Ovary (tissue), 7 donors: ENCODE measurements at regions not wholly inside any gene's neighbourhood (a gene's known extent, or its start where the extent isn't known, plus 50 kb on each side); places are given as distances from the start of the nearest gene placed in this dataset.

Source experiments
- DNase-seq, 5 donors: peaks; one replicate each; pipeline ENCODE4 v3.0.0-alpha.2; 2019 to 2020
- H3K27ac ChIP-seq, 2 donors: fragments of 200-600 bp; one replicate each; pipeline versions ENCODE4 v1.5.1 to v1.8.0; 2019 to 2022
- H3K27me3 ChIP-seq: fragments of 200-600 bp; one replicate; pipeline ENCODE4 v1.8.0; 2022
- H3K36me3 ChIP-seq: fragments of 200-600 bp; sonication (generic); one replicate; pipeline ENCODE4 v1.5.1; 2019
- H3K4me1 ChIP-seq: one replicate; pipeline ENCODE4 v1.8.1; 2013; ENCODE audit warnings: mild to moderate bottlenecking, moderate library complexity; ENCODE audit not compliant: insufficient read depth
- H3K4me3 ChIP-seq: fragments of 200-600 bp; sonication (generic); one replicate; pipeline ENCODE4 v1.5.1; 2017
- H3K9me3 ChIP-seq, 2 donors: fragments of 200-600 bp in 1 of 2; sonication (generic) in 1 of 2; one replicate each; pipeline versions ENCODE4 v1.5.1 to v1.8.1; 2013 to 2019; ENCODE audit warnings: mild to moderate bottlenecking in 1 of 2, moderate library complexity in 1 of 2
- CTCF ChIP-seq, 3 donors: fragments of 450-650 bp in 2 of 3; fragments of 200-600 bp in 1 of 3; IDR thresholded peaks; one replicate each; pipeline versions ENCODE4 v1.5.1 to v1.8.0; 2016 to 2022; ENCODE audit warnings: antibody characterized with exemption in 3 of 3, mild to moderate bottlenecking in 1 of 3
- EP300 ChIP-seq: sonication (generic); formaldehyde crosslinking; IDR thresholded peaks from one replicate; pipeline ENCODE4 v1.6.1; 2017; ENCODE audit warnings: antibody characterized with exemption
- POLR2A ChIP-seq: fragments of 450-650 bp; IDR thresholded peaks from one replicate; pipeline ENCODE4 v1.6.1; 2017; ENCODE audit warnings: antibody characterized with exemption, mild to moderate bottlenecking, moderate library complexity
- whole genome bisulfite sequencing, 3 donors: extraction: QIAGEN DNeasy Blood & Tissue Kit in 1 of 3; methylation state at CpG; one replicate each; pipeline versions ENCODE4 v1.1.5 to v1.1.7; 2013 to 2017; 5-methylcytosine and 5-hydroxymethylcytosine counted together
- intact Hi-C, 4 donors: fragments of 100-400 bp; cut with DNase I; formaldehyde crosslinking; loops; one replicate each; pipeline versions ENCODE4 v1.11.0 to v1.15.1; 2022 to 2023
- donor health status: DM: no; HTN: no; CAD: no; lungs with moderate emphysema.
- donor health status: DM: no; HTN: no; CAD: no.
- donor health status: Bipolar disorder and iron deficiency.
- donor health status: DM: no; HTN: no; CAD: no.
- donor health status: DM: yes; HTN: yes; CAD: no.

- no peaks in the 10 kb centered on the region for H3K27me3 ChIP-seq
- no peak for DNase-seq
- intact Hi-C loops, result no loop called here
- no peaks in the 10 kb centered on the region for H3K36me3 ChIP-seq
- no peaks in the 10 kb centered on the region for H3K4me1 ChIP-seq
- WGBS, 3 donors, result 74 to 90% (median 83%) methylated on average over 3 of the region's 3 CpGs
- H3K9me3 ChIP-seq, result no peaks in the 10 kb centered on the region
- H3K27ac ChIP-seq, result no peak overlapping the region
- TF ChIP-seq EP300 (no peak), POLR2A (no peak), CTCF (IDR thresholded peaks at IDR 0.05) (no peak)
- H3K4me3 ChIP-seq, result no peak overlapping the region
Observed at GRCh38 chr2:5502385-5502784, 189.8 kb upstream of the SOX11 start.

GRCh38 chr2:5504756-5505155 lies 187.4 kb upstream of the SOX11 start:
- H3K4me3 ChIP-seq, result no peak overlapping the region
- no peaks in the 10 kb centered on the region for H3K36me3 ChIP-seq
- intact Hi-C loops, result no loop called here
- no peaks in the 10 kb centered on the region for H3K27me3 ChIP-seq
- 82 to 86% (median 83%) methylated on average over 3 of the region's 3 CpGs for WGBS, 3 donors
- no peaks in the 10 kb centered on the region for H3K9me3 ChIP-seq
- TF ChIP-seq POLR2A (no peak), CTCF (IDR thresholded peaks at IDR 0.05) (no peak), EP300 (no peak)
- H3K27ac ChIP-seq, result no peak overlapping the region
- no peaks in the 10 kb centered on the region for H3K4me1 ChIP-seq
- DNase-seq, result no peak

- H3K4me3 ChIP-seq, result no peak overlapping the region
- DNase-seq, result no peak
- no peaks in the 10 kb centered on the region for H3K4me1 ChIP-seq
- 50 to 64% (median 54%) methylated on average over 9 to 10 of the region's 10 CpGs for WGBS, 3 donors
- H3K9me3 ChIP-seq, result no peaks in the 10 kb centered on the region
- TF ChIP-seq POLR2A (no peak), CTCF (IDR thresholded peaks at IDR 0.05) (no peak), EP300 (no peak)
- no peak overlapping the region for H3K27ac ChIP-seq
- H3K36me3 ChIP-seq, result no peaks in the 10 kb centered on the region
- no peaks in the 10 kb centered on the region for H3K27me3 ChIP-seq
- intact Hi-C loops, result no loop called here
Observed at GRCh38 chr2:5507367-5507766, 184.8 kb upstream of the SOX11 start.

- Histone ChIP-seq H3K4me1 (no peaks in the 10 kb centered on the region), H3K36me3 (no peaks in the 10 kb centered on the region), H3K27ac (no peak overlapping the region), H3K9me3 (no peaks in the 10 kb centered on the region), H3K4me3 (no peak overlapping the region), H3K27me3 (no peaks in the 10 kb centered on the region)
- intact Hi-C loops, result no loop called here
- no peak for DNase-seq
- 92 to 94% (median 93%) methylated on average over 7 of the region's 7 CpGs for WGBS, 3 donors
- TF ChIP-seq EP300 (no peak), POLR2A (no peak), CTCF (IDR thresholded peaks at IDR 0.05) (no peak)
Observed at GRCh38 chr2:5509362-5509761, 182.8 kb upstream of the SOX11 start.

GRCh38 chr2:5510082-5510481 lies 182.1 kb upstream of the SOX11 start:
- TF ChIP-seq EP300, result no peak
- intact Hi-C loops, result no loop called here
- no peaks in the 10 kb centered on the region for H3K27me3 ChIP-seq

More at GRCh38 chr2:5510082-5510481, 182.1 kb upstream of the SOX11 start:
- WGBS, 3 donors, result 92 to 95% (median 93%) methylated on average over 4 of the region's 4 CpGs
- Histone ChIP-seq H3K9me3 (no peaks in the 10 kb centered on the region), H3K36me3 (no peaks in the 10 kb centered on the region), H3K4me3 (no peak overlapping the region), H3K4me1 (no peaks in the 10 kb centered on the region), H3K27ac (no peak overlapping the region)
- no peak for DNase-seq
